GM19351 (cell line): ENCODE measurements at regions not wholly inside any gene's neighbourhood (a gene's known extent, or its start where the extent isn't known, plus 50 kb on each side); places are given as distances from the start of the nearest gene placed in this dataset.
"Not testable (repeated sequence)": the region's sequence is repeated elsewhere in the genome, so short reads cannot be mapped to it uniquely, and the experiment has no call there.

ENCODE experiments used
- ATAC-seq: cut with Tn5 transposase; IDR thresholded peaks from one replicate; pipeline ENCODE4 v1.9.1; 2021; ENCODE audit warnings: mild to moderate bottlenecking, moderate library complexity; ENCODE audit not compliant: unreplicated experiment

GRCh38 chr14:30256627-30257026, 302.3 kb upstream of the G2E3 start:
- ATAC-seq, result no peak

- no peak for ATAC-seq
Measured at GRCh38 chr14:30257946-30258661, 300.9 kb upstream of the G2E3 start.

- no peak for ATAC-seq
Measured at GRCh38 chr14:30260833-30261607, 297.9 kb upstream of the G2E3 start.

GRCh38 chr14:30264161-30264560, 294.8 kb upstream of the G2E3 start:
- no peak for ATAC-seq

GRCh38 chr14:30266290-30266689, 292.7 kb upstream of the G2E3 start:
- no peak for ATAC-seq

- ATAC-seq, result no peak
Measured at GRCh38 chr14:30267141-30267540, 291.8 kb upstream of the G2E3 start.

GRCh38 chr14:30270200-30271161, 288.5 kb upstream of the G2E3 start:
- peak; percentile 100 for ATAC-seq

GRCh38 chr14:30271811-30272323, 287.1 kb upstream of the G2E3 start:
- no peak for ATAC-seq

GRCh38 chr14:30272848-30273832, 285.8 kb upstream of the G2E3 start:
- ATAC-seq, result no peak

- ATAC-seq, result no peak
Measured at GRCh38 chr14:30275604-30276003, 283.4 kb upstream of the G2E3 start.

GRCh38 chr14:30277268-30277667, 281.7 kb upstream of the G2E3 start:
- no peak for ATAC-seq

GRCh38 chr14:30278856-30279255, 280.1 kb upstream of the G2E3 start:
- not testable (repeated sequence) for ATAC-seq

GRCh38 chr14:30283822-30284446, 275.0 kb upstream of the G2E3 start:
- ATAC-seq, result peak; percentile 71

GRCh38 chr14:30284808-30285207, 274.1 kb upstream of the G2E3 start:
- no peak for ATAC-seq

- no peak for ATAC-seq
Measured at GRCh38 chr14:30287579-30288445, 271.1 kb upstream of the G2E3 start.

- ATAC-seq, result no peak
Measured at GRCh38 chr14:30290001-30290400, 269.0 kb upstream of the G2E3 start.

- no peak for ATAC-seq
Measured at GRCh38 chr14:30291216-30291615, 267.7 kb upstream of the G2E3 start.

GRCh38 chr14:30292541-30292940, 266.4 kb upstream of the G2E3 start:
- no peak for ATAC-seq
